Activated CD4-positive, CD25-positive, alpha-beta regulatory T cell treated with anti-CD3 and anti-CD28 coated beads, Interleukin-2, amount 50 U/mL, for 72 hours (primary cell): ENCODE measurements at regions not wholly inside any gene's neighbourhood (a gene's known extent, or its start where the extent isn't known, plus 50 kb on each side); places are given as distances from the start of the nearest gene placed in this dataset.
A peak's percentile ranks its signal among the peaks of the same experiment; 100 is the strongest.
"Not testable (repeated sequence)": the region's sequence is repeated elsewhere in the genome, so short reads cannot be mapped to it uniquely, and the experiment has no call there.

Source experiments
- DNase-seq: peaks from one replicate; pipeline ENCODE4 v3.0.0; 2021

GRCh38 chr5:135155616-135156214 is 121.7 kb upstream of the PITX1 start:
- DNase-seq = no peak

DNA sequence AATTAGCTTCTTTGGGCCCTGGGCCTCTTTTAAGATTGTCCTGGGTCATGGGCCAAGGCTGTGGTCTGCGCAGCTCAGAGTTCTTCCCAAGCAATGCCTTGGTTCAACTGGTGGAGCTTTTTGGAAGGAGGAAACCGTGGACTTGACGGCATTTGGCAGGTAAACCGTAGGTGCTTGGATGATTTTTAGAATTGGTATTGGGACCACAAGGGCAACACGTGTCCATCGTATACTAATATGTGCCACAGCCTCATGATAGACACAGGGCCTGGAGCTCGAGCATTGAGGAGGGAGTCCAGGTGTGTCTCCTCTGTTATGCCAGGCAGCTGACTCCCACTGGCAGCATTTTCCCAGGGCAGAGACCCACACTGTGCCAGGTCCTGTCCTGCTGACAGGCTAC is 120.9 kb upstream of the PITX1 start:
- DNase-seq = no peak

GRCh38 chr5:135154197-135154596 is 120.2 kb upstream of the PITX1 start:
- no peak for DNase-seq

GRCh38 chr5:135153661-135154060 is 119.6 kb upstream of the PITX1 start:
- no peak for DNase-seq

- DNase-seq = no peak
Measured at GRCh38 chr5:135153259-135153658, 119.2 kb upstream of the PITX1 start.

GRCh38 chr5:135151660-135152059 is 117.6 kb upstream of the PITX1 start:
- not testable (repeated sequence) for DNase-seq

- no peak for DNase-seq
Measured at GRCh38 chr5:135151256-135151655, 117.2 kb upstream of the PITX1 start.

DNA sequence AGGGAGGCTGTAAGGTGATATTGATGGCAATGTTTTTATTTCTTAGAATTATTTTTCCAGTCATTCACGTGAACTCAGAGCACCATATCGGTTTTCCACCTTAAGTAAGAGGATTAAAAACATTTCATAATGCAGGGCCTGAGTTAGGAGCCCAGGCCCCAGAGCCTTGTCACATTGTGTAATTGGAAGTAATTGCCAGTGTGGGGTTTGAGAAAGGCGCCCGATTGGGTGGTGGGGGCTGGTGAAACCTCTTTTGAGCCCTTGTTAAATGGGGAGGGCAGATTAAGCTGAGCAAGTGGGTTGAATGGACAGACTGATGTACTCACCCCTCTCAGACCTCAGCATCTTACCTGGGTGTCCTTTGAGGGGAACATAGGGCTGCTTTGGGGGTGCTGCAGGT is 116.7 kb upstream of the PITX1 start:
- DNase-seq = no peak

DNA sequence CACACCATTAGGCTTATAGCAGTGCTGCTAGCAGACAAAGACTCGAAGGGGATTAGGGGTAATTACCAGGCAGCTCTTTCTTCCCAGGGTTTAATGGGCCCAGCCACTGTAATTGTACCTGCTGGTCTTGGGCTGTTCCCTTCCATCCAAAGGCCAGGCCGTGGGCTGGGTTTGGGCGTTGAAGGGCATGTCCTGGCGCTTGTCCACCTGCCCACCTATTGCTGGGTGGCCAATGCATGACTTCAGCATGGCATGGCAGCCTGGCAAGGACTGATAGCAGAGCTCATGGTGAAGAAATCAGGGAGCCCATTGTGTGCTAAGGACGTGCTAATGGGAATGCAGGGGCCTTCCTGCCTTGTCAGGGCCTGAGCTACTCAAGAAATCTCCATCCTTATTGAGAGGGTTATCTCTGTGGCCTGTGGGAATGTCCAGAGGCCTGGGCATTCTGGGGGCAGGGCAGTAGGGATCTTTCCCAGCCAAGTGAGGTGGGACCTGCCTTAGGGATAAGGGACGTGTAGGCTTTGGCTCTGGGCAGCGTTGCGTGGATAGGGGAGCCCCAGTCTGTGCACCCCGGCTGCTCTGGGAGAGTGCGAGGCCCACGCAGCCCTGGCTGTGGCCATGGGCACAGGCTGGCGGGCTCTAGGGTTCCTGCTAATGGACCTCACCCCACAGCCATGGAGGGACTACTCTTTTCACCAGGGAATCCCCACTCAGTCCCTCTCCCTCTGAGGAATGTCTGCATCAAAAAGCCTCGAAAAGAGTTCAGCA is 116.1 kb upstream of the PITX1 start:
- DNase-seq = no peak

DNA sequence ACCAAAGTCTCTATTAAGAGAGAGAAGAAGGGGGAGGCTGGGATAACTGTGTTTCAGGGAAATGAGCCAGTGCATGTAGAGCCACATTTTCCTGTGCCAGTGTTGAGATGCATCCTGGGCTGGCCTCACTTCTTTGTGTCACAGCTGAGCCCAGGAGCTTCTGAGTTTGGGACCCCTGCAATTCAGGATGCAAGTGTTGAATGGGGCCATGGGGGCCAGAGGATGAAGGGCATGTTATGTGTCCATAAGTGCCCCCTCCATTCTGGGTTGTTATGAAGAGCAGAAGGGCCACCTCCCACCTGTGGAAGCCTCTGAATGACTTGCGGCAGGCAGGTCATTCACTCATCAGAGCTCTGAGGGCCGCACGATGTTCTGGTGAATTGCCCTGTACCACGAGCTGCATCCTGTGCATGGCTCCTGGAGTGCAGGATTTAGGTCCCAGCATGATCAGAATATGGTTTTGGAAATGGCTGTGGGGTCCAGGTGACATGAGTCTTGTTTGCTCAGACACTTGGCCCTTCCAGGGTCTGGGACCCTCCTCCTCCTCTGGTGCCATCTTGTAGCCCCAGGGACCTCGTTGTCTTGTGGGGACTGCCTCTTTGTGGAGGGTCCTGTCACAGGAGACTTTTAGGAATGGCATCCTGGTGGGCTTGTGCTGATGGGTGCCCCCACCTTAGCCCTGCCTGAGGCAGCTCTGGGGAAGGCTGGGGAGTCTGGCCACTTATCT is 115.4 kb upstream of the PITX1 start:
- DNase-seq = no peak

GRCh38 chr5:135147294-135148090 is 113.5 kb upstream of the PITX1 start:
- DNase-seq = no peak

DNA sequence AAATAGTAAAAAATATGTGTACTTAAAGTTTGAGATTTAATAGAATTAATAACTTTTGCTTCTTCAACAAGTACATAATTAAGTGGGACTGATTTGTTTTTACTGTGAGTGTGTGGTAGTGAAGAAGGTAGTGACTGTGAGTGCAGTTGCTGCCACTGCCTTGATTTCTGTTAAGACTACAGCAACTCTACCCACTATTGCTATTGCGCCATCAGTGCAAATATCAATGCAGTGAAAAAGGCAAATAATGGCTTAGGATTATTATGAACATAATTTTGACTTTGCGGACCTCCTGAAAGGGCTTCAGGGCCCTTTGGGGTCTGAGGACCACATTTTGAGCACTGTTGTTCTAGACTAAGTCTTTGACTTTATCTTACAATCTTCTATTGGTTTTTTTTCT is 112.0 kb upstream of the PITX1 start:
- DNase-seq = no peak

- not testable (repeated sequence) for DNase-seq
Measured at GRCh38 chr5:135143682-135144081, 109.7 kb upstream of the PITX1 start.

DNA sequence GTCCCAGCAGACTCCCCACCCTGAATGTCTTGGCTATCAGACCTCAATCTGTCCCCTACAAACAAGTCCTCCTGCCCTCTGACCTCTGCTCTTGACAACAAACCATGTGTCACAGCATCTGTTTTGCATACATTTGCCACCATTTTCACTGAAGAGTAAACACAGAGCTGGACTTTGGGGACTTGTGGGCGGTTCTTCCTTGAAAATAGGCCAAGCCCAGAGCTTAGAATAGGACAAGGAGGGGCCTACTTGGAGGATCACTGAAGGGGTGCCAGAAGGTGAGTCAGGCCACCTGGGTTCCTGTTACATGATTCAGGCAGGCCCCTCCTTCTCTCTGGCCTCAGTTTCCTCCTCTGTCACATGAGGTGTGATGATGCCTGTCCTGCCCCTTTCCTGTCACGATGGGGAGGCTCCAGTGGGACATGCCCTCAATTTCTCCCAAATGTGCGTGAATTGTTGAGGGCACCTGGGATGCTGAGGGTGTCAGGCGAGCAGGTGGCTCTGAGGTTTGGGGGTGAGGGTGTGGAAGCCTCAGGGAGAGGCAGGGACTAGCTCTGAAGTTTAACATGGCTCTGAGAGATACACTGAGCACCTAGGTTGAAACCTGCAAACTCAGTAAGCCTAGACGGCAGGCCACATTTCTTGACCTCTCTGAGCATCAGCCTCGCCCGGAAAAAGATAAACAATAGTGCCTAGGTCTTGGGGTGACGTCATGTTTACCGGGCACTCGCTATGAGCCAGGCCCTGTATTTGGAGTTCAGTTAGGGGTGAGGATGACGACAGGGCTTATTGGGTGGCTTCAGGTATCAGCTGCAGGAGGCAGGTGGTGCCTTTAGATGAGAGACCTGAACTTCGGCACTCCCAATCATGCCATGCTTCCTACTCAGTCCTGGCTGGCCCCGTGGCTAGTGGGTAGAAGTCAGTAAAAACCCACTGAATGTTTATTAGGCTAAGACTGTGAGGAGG is 107.6 kb upstream of the PITX1 start:
- DNase-seq = peak; percentile 2

- DNase-seq = peak; percentile 16
Measured at GRCh38 chr5:135140446-135141204, 106.6 kb upstream of the PITX1 start.

- peak; percentile 13 for DNase-seq
Measured at GRCh38 chr5:135139381-135140134, 105.5 kb upstream of the PITX1 start.

DNA sequence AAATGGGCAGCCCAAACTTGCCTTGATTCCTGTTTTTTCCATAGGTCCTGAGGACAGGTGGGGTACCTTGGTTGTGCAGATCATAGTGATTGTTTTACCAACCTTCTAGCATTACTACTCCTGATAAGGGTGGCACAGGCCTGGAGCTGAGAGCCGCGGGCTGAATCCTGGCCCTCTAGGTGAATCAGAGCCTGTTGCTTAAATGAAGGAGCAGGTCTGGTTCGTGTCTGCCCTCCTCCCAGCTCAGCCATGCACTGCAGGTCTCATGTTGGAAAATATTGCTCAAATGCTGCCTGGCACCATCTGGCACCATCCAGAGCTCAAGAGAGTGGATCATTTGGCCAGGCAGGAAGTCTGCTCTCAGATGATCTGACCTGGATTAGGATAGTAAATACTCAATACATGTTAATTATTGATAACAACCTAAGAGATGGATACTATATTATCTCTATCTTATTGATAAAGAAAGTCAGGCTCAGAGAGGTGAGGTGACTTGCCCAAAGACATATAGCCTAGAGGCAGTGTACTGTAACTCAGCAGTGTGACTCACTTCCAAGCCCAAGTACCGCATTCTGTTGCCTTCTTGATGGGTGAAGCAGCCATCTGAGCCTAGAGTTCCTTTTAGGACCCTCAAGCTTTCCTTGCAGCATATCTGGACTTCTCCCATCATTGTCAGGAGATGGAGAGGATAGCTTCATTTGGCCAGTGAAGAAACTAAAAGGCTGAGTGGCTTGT is 104.3 kb upstream of the PITX1 start:
- peak; percentile 9 for DNase-seq

GRCh38 chr5:135137146-135137915 is 103.3 kb upstream of the PITX1 start:
- DNase-seq = no peak

GRCh38 chr5:135136546-135136945 is 102.5 kb upstream of the PITX1 start:
- no peak for DNase-seq
